ENCODE measurements at regions not wholly inside any gene's neighbourhood (a gene's known extent, or its start where the extent isn't known, plus 50 kb on each side); places are given as distances from the start of the nearest gene placed in this dataset.

- TF ChIP-seq, protein P1, sequence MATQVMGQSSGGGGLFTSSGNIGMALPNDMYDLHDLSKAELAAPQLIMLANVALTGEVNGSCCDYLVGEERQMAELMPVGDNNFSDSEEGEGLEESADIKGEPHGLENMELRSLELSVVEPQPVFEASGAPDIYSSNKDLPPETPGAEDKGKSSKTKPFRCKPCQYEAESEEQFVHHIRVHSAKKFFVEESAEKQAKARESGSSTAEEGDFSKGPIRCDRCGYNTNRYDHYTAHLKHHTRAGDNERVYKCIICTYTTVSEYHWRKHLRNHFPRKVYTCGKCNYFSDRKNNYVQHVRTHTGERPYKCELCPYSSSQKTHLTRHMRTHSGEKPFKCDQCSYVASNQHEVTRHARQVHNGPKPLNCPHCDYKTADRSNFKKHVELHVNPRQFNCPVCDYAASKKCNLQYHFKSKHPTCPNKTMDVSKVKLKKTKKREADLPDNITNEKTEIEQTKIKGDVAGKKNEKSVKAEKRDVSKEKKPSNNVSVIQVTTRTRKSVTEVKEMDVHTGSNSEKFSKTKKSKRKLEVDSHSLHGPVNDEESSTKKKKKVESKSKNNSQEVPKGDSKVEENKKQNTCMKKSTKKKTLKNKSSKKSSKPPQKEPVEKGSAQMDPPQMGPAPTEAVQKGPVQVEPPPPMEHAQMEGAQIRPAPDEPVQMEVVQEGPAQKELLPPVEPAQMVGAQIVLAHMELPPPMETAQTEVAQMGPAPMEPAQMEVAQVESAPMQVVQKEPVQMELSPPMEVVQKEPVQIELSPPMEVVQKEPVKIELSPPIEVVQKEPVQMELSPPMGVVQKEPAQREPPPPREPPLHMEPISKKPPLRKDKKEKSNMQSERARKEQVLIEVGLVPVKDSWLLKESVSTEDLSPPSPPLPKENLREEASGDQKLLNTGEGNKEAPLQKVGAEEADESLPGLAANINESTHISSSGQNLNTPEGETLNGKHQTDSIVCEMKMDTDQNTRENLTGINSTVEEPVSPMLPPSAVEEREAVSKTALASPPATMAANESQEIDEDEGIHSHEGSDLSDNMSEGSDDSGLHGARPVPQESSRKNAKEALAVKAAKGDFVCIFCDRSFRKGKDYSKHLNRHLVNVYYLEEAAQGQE (IDR thresholded peaks at IDR 0.05; ENCODE audit: borderline replicate concordance) = no peak
- TF ChIP-seq EZH2 (IDR thresholded peaks at IDR 0.05; ENCODE audit: borderline replicate concordance, insufficient read depth, low read length, poor library complexity, severe bottlenecking) = no peak
Measured at GRCh38 chr3:30273304-30274072, 332.9 kb upstream of the TGFBR2 start.

DNA sequence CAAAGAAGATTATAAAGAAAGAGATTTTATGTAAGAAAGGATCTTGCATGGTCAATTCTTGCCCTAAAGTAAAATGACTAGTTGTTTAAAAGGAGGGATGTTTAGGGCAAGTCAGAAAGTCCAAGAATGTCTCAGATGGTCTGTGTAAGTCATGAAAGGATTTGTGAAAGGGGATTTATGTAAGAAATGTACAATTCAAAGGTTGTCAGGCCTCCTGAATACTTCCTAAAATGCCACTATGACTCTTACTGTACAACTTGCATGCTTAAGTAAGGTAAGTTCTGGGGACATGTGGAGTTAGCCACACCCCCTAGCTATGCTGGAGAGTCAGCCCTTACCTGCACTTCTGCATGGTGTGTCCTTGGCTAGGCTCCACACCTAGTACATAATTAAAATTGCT is 328.9 kb upstream of the TGFBR2 start:
- no peak overlapping the region for H3K4me3 ChIP-seq (ENCODE audit: low read length)
- no peak overlapping the region for H3K27ac ChIP-seq (ENCODE audit: low read length)
- no peaks in the 10 kb centered on the region for H3K9me2 ChIP-seq (ENCODE audit: insufficient read depth, low read length)
- no peaks in the 10 kb centered on the region for H4K20me1 ChIP-seq (ENCODE audit: insufficient read depth)
- H3K36me3 ChIP-seq (ENCODE audit: insufficient read depth, low read length) = no peaks in the 10 kb centered on the region
- H2AFZ ChIP-seq (ENCODE audit: low read depth, low read length) = no peak overlapping the region
- no peaks in the 10 kb centered on the region for H3K27me3 ChIP-seq (ENCODE audit: insufficient read depth, low read depth, low read length)
- no peaks in the 10 kb centered on the region for H3K9me3 ChIP-seq (ENCODE audit: low read length)
- no peak overlapping the region for H3K9ac ChIP-seq (ENCODE audit: low read length)
- no peaks in the 10 kb centered on the region for H3K79me2 ChIP-seq (replicated peaks; ENCODE audit: insufficient read depth, low read length)
- H3K4me2 ChIP-seq (ENCODE audit: low read length) = no peak overlapping the region
- TF ChIP-seq EZH2 (IDR thresholded peaks at IDR 0.05; ENCODE audit: borderline replicate concordance, insufficient read depth, low read length, poor library complexity, severe bottlenecking) (no peak), MXI1 (conservative IDR thresholded peaks at IDR 0.05; ENCODE audit: poor library complexity, severe bottlenecking) (no peak), TAF1 (IDR thresholded peaks at IDR 0.05; ENCODE audit: low read depth) (no peak), POLR2AphosphoS5 (IDR thresholded peaks at IDR 0.05) (no peak), RAD21 (conservative IDR thresholded peaks at IDR 0.05) (no peak), SMC3 (conservative IDR thresholded peaks at IDR 0.05; ENCODE audit: poor library complexity) (no peak), EP300 (conservative IDR thresholded peaks at IDR 0.05; ENCODE audit: poor library complexity, severe bottlenecking) (no peak)
- TF ChIP-seq, protein P2, sequence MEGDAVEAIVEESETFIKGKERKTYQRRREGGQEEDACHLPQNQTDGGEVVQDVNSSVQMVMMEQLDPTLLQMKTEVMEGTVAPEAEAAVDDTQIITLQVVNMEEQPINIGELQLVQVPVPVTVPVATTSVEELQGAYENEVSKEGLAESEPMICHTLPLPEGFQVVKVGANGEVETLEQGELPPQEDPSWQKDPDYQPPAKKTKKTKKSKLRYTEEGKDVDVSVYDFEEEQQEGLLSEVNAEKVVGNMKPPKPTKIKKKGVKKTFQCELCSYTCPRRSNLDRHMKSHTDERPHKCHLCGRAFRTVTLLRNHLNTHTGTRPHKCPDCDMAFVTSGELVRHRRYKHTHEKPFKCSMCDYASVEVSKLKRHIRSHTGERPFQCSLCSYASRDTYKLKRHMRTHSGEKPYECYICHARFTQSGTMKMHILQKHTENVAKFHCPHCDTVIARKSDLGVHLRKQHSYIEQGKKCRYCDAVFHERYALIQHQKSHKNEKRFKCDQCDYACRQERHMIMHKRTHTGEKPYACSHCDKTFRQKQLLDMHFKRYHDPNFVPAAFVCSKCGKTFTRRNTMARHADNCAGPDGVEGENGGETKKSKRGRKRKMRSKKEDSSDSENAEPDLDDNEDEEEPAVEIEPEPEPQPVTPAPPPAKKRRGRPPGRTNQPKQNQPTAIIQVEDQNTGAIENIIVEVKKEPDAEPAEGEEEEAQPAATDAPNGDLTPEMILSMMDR (IDR thresholded peaks at IDR 0.05; ENCODE audit: poor library complexity, severe bottlenecking) = no peak
- TF ChIP-seq, protein P1 (IDR thresholded peaks at IDR 0.05; ENCODE audit: borderline replicate concordance) = no peak
- no peaks in the 10 kb centered on the region for H3F3A ChIP-seq (ENCODE audit: insufficient read depth, low read length, poor library complexity, severe bottlenecking)

More at GRCh38 chr3:30273304-30274072, 332.9 kb upstream of the TGFBR2 start:
- Histone ChIP-seq H4K20me1 (ENCODE audit: insufficient read depth) (no peaks in the 10 kb centered on the region), H3K36me3 (ENCODE audit: insufficient read depth, low read length) (no peaks in the 10 kb centered on the region), H2AFZ (ENCODE audit: low read depth, low read length) (no peak overlapping the region), H3K4me2 (ENCODE audit: low read length) (no peak overlapping the region), H3K9ac (ENCODE audit: low read length) (no peak overlapping the region), H3K27ac (ENCODE audit: low read length) (no peak overlapping the region), H3F3A (ENCODE audit: insufficient read depth, low read length, poor library complexity, severe bottlenecking) (no peaks in the 10 kb centered on the region), H3K9me2 (ENCODE audit: insufficient read depth, low read length) (no peaks in the 10 kb centered on the region), H3K9me3 (ENCODE audit: low read length) (no peaks in the 10 kb centered on the region), H3K79me2 (replicated peaks; ENCODE audit: insufficient read depth, low read length) (no peaks in the 10 kb centered on the region), H3K4me3 (ENCODE audit: low read length) (no peak overlapping the region), H3K27me3 (ENCODE audit: insufficient read depth, low read depth, low read length) (no peaks in the 10 kb centered on the region)

Data from neural cell (in vitro differentiated cells).